H9 (cell line): ENCODE measurements at regions not wholly inside any gene's neighbourhood (a gene's known extent, or its start where the extent isn't known, plus 50 kb on each side); places are given as distances from the start of the nearest gene placed in this dataset.

Experiments used
- DNase-seq: peaks from one replicate; pipeline ENCODE4 v3.0.0-alpha.2; 2017
- H2AFZ ChIP-seq: one replicate; pipeline ENCODE4 v1.6.1; 2013; ENCODE audit warnings: mild to moderate bottlenecking, low read length, control low read depth, moderate library complexity
- H2AK5ac ChIP-seq: 2 replicates; pipeline ENCODE4 v1.6.1; 2013; ENCODE audit warnings: low read length, control low read depth, mixed read lengths; ENCODE audit not compliant: insufficient read length
- H2BK120ac ChIP-seq: one replicate; pipeline ENCODE4 v1.6.1; 2013; ENCODE audit warnings: low read depth, mild to moderate bottlenecking, low read length, control low read depth, inconsistent platforms; ENCODE audit not compliant: poor library complexity, severe bottlenecking
- H2BK12ac ChIP-seq: 2 replicates; pipeline ENCODE4 v1.6.1; 2013; ENCODE audit warnings: low read length, control low read depth, mixed read lengths, low read depth; ENCODE audit not compliant: insufficient read length
- H2BK15ac ChIP-seq: 2 replicates; pipeline ENCODE4 v1.6.1; 2013; ENCODE audit warnings: low read depth, low read length, control low read depth
- H2BK20ac ChIP-seq: one replicate; pipeline ENCODE4 v1.6.1; 2013; ENCODE audit warnings: low read depth, mild to moderate bottlenecking, low read length, control low read depth, inconsistent platforms; ENCODE audit not compliant: poor library complexity, severe bottlenecking
- H2BK5ac ChIP-seq: 2 replicates; pipeline ENCODE4 v1.6.1; 2013; ENCODE audit warnings: low read length, control low read depth, mixed read lengths; ENCODE audit not compliant: insufficient read length
- H3K14ac ChIP-seq: 2 replicates; pipeline ENCODE4 v1.6.1; 2013; ENCODE audit warnings: low read length, control low read depth; ENCODE audit not compliant: insufficient read depth
- H3K18ac ChIP-seq: 2 replicates; pipeline ENCODE4 v1.6.1; 2013; ENCODE audit warnings: low read depth, mild to moderate bottlenecking, mixed read lengths, low read length, control low read depth; ENCODE audit not compliant: insufficient read length
- H3K23ac ChIP-seq: 2 replicates; pipeline ENCODE4 v1.6.1; 2013; ENCODE audit warnings: low read length, control low read depth, mixed read lengths, low read depth; ENCODE audit not compliant: insufficient read length
- H3K23me2 ChIP-seq: 2 replicates; pipeline ENCODE4 v1.6.1; 2013; ENCODE audit warnings: low read depth, mild to moderate bottlenecking, mixed read lengths, low read length, control low read depth; ENCODE audit not compliant: insufficient read length, poor library complexity, severe bottlenecking
- H3K27ac ChIP-seq: 2 replicates; pipeline ENCODE4 v1.5.1; 2013; ENCODE audit warnings: low read length, control low read depth, mixed read lengths, low read depth; ENCODE audit not compliant: insufficient read length
- H3K27me3 ChIP-seq: 2 replicates; pipeline ENCODE4 v1.6.1; 2013; ENCODE audit warnings: low read length, control low read depth, inconsistent platforms; ENCODE audit not compliant: insufficient read depth
- H3K4ac ChIP-seq: 2 replicates; pipeline ENCODE4 v1.6.1; 2013; ENCODE audit warnings: low read depth, mild to moderate bottlenecking, control low read depth, inconsistent platforms, low read length, moderate library complexity
- H3K4me1 ChIP-seq: 2 replicates; pipeline ENCODE4 v1.6.1; 2013; ENCODE audit warnings: low read length, control low read depth, inconsistent platforms; ENCODE audit not compliant: insufficient read depth
- H3K4me2 ChIP-seq: 2 replicates; pipeline ENCODE4 v1.6.1; 2013; ENCODE audit warnings: low read length, control low read depth, mixed read lengths; ENCODE audit not compliant: insufficient read length, insufficient read depth
- H3K56ac ChIP-seq: 2 replicates; pipeline ENCODE4 v1.6.1; 2013; ENCODE audit warnings: low read depth, mild to moderate bottlenecking, mixed read lengths, low read length, control low read depth; ENCODE audit not compliant: insufficient read length
- H3K79me1 ChIP-seq: 2 replicates; pipeline ENCODE4 v1.6.1; 2013; ENCODE audit warnings: low read depth, mild to moderate bottlenecking, moderate library complexity, low read length, control low read depth, inconsistent platforms; ENCODE audit not compliant: insufficient read depth, poor library complexity, severe bottlenecking
- H3K79me2 ChIP-seq: 2 replicates; pipeline ENCODE4 v1.6.1; 2013; ENCODE audit warnings: low read length, control low read depth, inconsistent platforms; ENCODE audit not compliant: insufficient read depth
- H3K9ac ChIP-seq: 2 replicates; pipeline ENCODE4 v1.6.1; 2013; ENCODE audit warnings: low read length, control low read depth, mixed read lengths; ENCODE audit not compliant: insufficient read length; ENCODE audit errors: extremely low read depth
- H3K9me3 ChIP-seq: one replicate; pipeline ENCODE4 v1.6.1; 2013; ENCODE audit warnings: low read depth, low read length, inconsistent platforms; ENCODE audit not compliant: control insufficient read depth
- H3T11ph ChIP-seq: one replicate; pipeline ENCODE4 v1.6.1; 2013; ENCODE audit warnings: mild to moderate bottlenecking, low read length, control low read depth, inconsistent platforms
- H4K20me1 ChIP-seq: one replicate; pipeline ENCODE4 v1.6.1; 2013; ENCODE audit not compliant: control insufficient read depth, insufficient read length, insufficient read depth
- H4K5ac ChIP-seq: 2 replicates; pipeline ENCODE4 v1.6.1; 2013; ENCODE audit warnings: low read depth, mild to moderate bottlenecking, mixed read lengths, low read length, control low read depth; ENCODE audit not compliant: insufficient read length
- H4K8ac ChIP-seq: replicated peaks from 2 replicates; pipeline ENCODE4 v1.6.1; 2013; ENCODE audit warnings: low read length, control low read depth, mixed read lengths, low read depth; ENCODE audit not compliant: insufficient read length
- H4K91ac ChIP-seq: 2 replicates; pipeline ENCODE4 v1.6.1; 2013; ENCODE audit warnings: low read depth, mild to moderate bottlenecking, moderate library complexity, mixed read lengths, low read length, control low read depth; ENCODE audit not compliant: insufficient read length
- H3K27ac Mint-ChIP-seq, 3 experiments: 2 replicates in 2 of 3; 3 replicates in 1 of 3; pipeline ENCODE4 v1.8.0; 2020 to 2021; ENCODE audit warnings: mixed read lengths in 3 of 3, mild to moderate bottlenecking in 1 of 3, moderate library complexity in 1 of 3
- H3K27me3 Mint-ChIP-seq: 2 replicates; pipeline ENCODE4 v1.8.0; 2021; ENCODE audit warnings: low read depth, mild to moderate bottlenecking, moderate library complexity, mixed read lengths
- H3K36me3 Mint-ChIP-seq, 3 experiments: 2 replicates in 2 of 3; 3 replicates in 1 of 3; pipeline ENCODE4 v1.8.0; 2020 to 2021; ENCODE audit warnings: low read depth in 3 of 3, mixed read lengths in 3 of 3; ENCODE audit not compliant: insufficient read depth in 1 of 3
- H3K4me1 Mint-ChIP-seq, 2 experiments: 2 replicates each; pipeline ENCODE4 v1.8.0; 2020; ENCODE audit warnings: mixed read lengths in 2 of 2
- H3K4me3 Mint-ChIP-seq, 2 experiments: 2 replicates in 1 of 2; 3 replicates in 1 of 2; pipeline ENCODE4 v1.8.0; 2020 to 2021; ENCODE audit warnings: mild to moderate bottlenecking in 2 of 2, mixed read lengths in 2 of 2, moderate library complexity in 1 of 2
- H3K9me3 Mint-ChIP-seq, 2 experiments: 2 replicates in 1 of 2; 3 replicates in 1 of 2; pipeline ENCODE4 v1.8.0; 2020; ENCODE audit warnings: mild to moderate bottlenecking in 2 of 2, mixed read lengths in 2 of 2, moderate library complexity in 1 of 2
- CTCF ChIP-seq: fragments of 200-600 bp; sonication (generic); conservative IDR thresholded peaks from 3 replicates; pipeline ENCODE4 v1.8.0; 2021; ENCODE audit warnings: antibody characterized with exemption, mild to moderate bottlenecking
- WGBS: extraction: QIAGEN DNeasy Blood & Tissue Kit; methylation state at CpG from one replicate; pipeline ENCODE4 v1.1.7; 2013; ENCODE audit warnings: missing lambda C conversion rate, low lambda C conversion rate, mixed read lengths; ENCODE audit not compliant: insufficient read length; ENCODE audit errors: extremely low coverage; 5-methylcytosine and 5-hydroxymethylcytosine counted together

GRCh38 chr3:25170021-25170420 lies 258.0 kb upstream of the RARB start:
- no peaks in the 10 kb centered on the region for H3K27me3 Mint-ChIP-seq
- no CpG with 5 or more reads among the region's 3 CpGs for WGBS
- Histone ChIP-seq H3K23ac (no peak overlapping the region), H2AFZ (no peak overlapping the region), H3K4ac (no peak overlapping the region), H3K79me1 (no peaks in the 10 kb centered on the region), H4K5ac (no peak overlapping the region), H2BK120ac (no peak overlapping the region), H3K27ac (no peak overlapping the region), H3K56ac (no peak overlapping the region), H3K79me2 (no peaks in the 10 kb centered on the region), H2BK5ac (no peak overlapping the region), H3K4me1 (no peaks in the 10 kb centered on the region; the same call in 1 of the 2 replicates), H3K18ac (no peak overlapping the region), H2BK15ac (no peak overlapping the region), H3K4me2 (no peak overlapping the region), H2BK12ac (no peak overlapping the region), H2BK20ac (no peak overlapping the region), H3K9ac (no peak overlapping the region), H3K27me3 (no peaks in the 10 kb centered on the region), H3K23me2 (no peaks in the 10 kb centered on the region), H4K8ac (no peak overlapping the region), H3K14ac (no peak overlapping the region), H2AK5ac (no peak overlapping the region), H3K9me3 (no peaks in the 10 kb centered on the region), H3T11ph (no peak overlapping the region), H4K20me1 (no peaks in the 10 kb centered on the region), H4K91ac (no peak overlapping the region)
- no peak overlapping the region for H3K27ac Mint-ChIP-seq
- H3K9me3 Mint-ChIP-seq, result peaks cover 8 to 11% of the 10 kb centered on the region in 2 experiments; a peak in 4 of 5 replicates
- peaks cover 8 to 12% (median 10%) of the 10 kb centered on the region in 3 experiments for H3K36me3 Mint-ChIP-seq
- no peak for DNase-seq
- peaks cover 35 to 37% of the 10 kb centered on the region in 2 experiments for H3K4me1 Mint-ChIP-seq
- TF ChIP-seq CTCF, result no peak
- H3K4me3 Mint-ChIP-seq, result no peak overlapping the region
